Hindlimb muscle (tissue), 1 donor: ENCODE measurements at regions not wholly inside any gene's neighbourhood (a gene's known extent, or its start where the extent isn't known, plus 50 kb on each side); places are given as distances from the start of the nearest gene placed in this dataset.

ENCODE experiments used
- DNase-seq: peaks from one replicate; pipeline ENCODE4 v3.0.0-alpha.2; 2013

GRCh38 chr17:55668312-55668920, 54.2 kb downstream of the TMEM100 start:
- peak; percentile 26 for DNase-seq

- no peak for DNase-seq
Measured at GRCh38 chr17:55666806-55667205, 55.9 kb downstream of the TMEM100 start.

GRCh38 chr17:55664287-55664686, 58.4 kb downstream of the TMEM100 start:
- no peak for DNase-seq

GRCh38 chr17:55663400-55663799, 59.3 kb downstream of the TMEM100 start:
- DNase-seq = no peak

- DNase-seq = no peak
Measured at GRCh38 chr17:55661963-55662834, 60.5 kb downstream of the TMEM100 start.

- DNase-seq = no peak
Measured at GRCh38 chr17:55661256-55661758, 61.4 kb downstream of the TMEM100 start.

GRCh38 chr17:55660178-55660886, 62.3 kb downstream of the TMEM100 start:
- no peak for DNase-seq

GRCh38 chr17:55659661-55660060, 63.0 kb downstream of the TMEM100 start:
- no peak for DNase-seq

- no peak for DNase-seq
Measured at GRCh38 chr17:55655777-55656176, 66.9 kb downstream of the TMEM100 start.

GRCh38 chr17:55654821-55655220, 67.8 kb downstream of the TMEM100 start:
- DNase-seq = no peak

- no peak for DNase-seq
Measured at GRCh38 chr17:55654022-55654421, 68.6 kb downstream of the TMEM100 start.

- no peak for DNase-seq
Measured at GRCh38 chr17:55652825-55653224, 69.8 kb downstream of the TMEM100 start.

GRCh38 chr17:55652114-55652823, 70.4 kb downstream of the TMEM100 start:
- DNase-seq = no peak

GRCh38 chr17:55649957-55650597, 72.6 kb downstream of the TMEM100 start:
- no peak for DNase-seq

- no peak for DNase-seq
Measured at GRCh38 chr17:55648086-55648485, 74.6 kb downstream of the TMEM100 start.

- no peak for DNase-seq
Measured at GRCh38 chr17:55645361-55645760, 77.3 kb downstream of the TMEM100 start.

- no peak for DNase-seq
Measured at GRCh38 chr17:55644346-55644745, 78.3 kb downstream of the TMEM100 start.

- no peak for DNase-seq
Measured at GRCh38 chr17:55642741-55643140, 79.9 kb downstream of the TMEM100 start.

GRCh38 chr17:55641676-55642081, 81.0 kb downstream of the TMEM100 start:
- peak; percentile 46 for DNase-seq

- DNase-seq = no peak
Measured at GRCh38 chr17:55639096-55639495, 83.6 kb downstream of the TMEM100 start.

- no peak for DNase-seq
Measured at GRCh38 chr17:55635253-55635914, 87.3 kb downstream of the TMEM100 start.
